ENCODE measurements at regions not wholly inside any gene's neighbourhood (a gene's known extent, or its start where the extent isn't known, plus 50 kb on each side); places are given as distances from the start of the nearest gene placed in this dataset.

- TF ChIP-seq CTCF (IDR thresholded peaks at IDR 0.05) (no peak), POLR2A (IDR thresholded peaks at IDR 0.05) (no peak)
Measured at GRCh38 chr13:37257051-37257450, 151.6 kb upstream of the CSNK1A1L start.

All from esophagus squamous epithelium (tissue), 4 donors.